OCI-LY1 (cell line): ENCODE measurements at regions not wholly inside any gene's neighbourhood (a gene's known extent, or its start where the extent isn't known, plus 50 kb on each side); places are given as distances from the start of the nearest gene placed in this dataset.

ENCODE experiments used
- H2AFZ ChIP-seq: fragments of 200-600 bp; sonication (generic), shearing (Covaris generic); 2 replicates; pipeline ENCODE4 v1.6.0; 2014; ENCODE audit warnings: antibody characterized with exemption, mild to moderate bottlenecking, low read length
- H3F3A ChIP-seq: fragments of 200-600 bp; sonication (generic), shearing (Covaris generic); 2 replicates; pipeline ENCODE4 v1.6.0; 2014; ENCODE audit warnings: mild to moderate bottlenecking, antibody characterized with exemption, low read length, moderate library complexity; ENCODE audit not compliant: insufficient read depth
- H3K27ac ChIP-seq: fragments of 200-600 bp; sonication (generic); 2 replicates; pipeline ENCODE4 v1.5.1; 2014; ENCODE audit warnings: low read length, mixed run types, mild to moderate bottlenecking, low read depth; ENCODE audit not compliant: poor library complexity, severe bottlenecking
- H3K27me3 ChIP-seq: fragments of 200-600 bp; sonication (generic); 2 replicates; pipeline ENCODE4 v1.6.0; 2014; ENCODE audit warnings: antibody characterized with exemption, mild to moderate bottlenecking, low read length, moderate library complexity; ENCODE audit not compliant: insufficient read depth
- H3K36me3 ChIP-seq: fragments of 200-600 bp; sonication (generic); 2 replicates; pipeline ENCODE4 v1.6.1; 2014; ENCODE audit warnings: mild to moderate bottlenecking, antibody characterized with exemption, low read length, moderate library complexity, mixed read lengths; ENCODE audit not compliant: insufficient read depth
- H3K4me1 ChIP-seq: fragments of 200-600 bp; sonication (generic); 2 replicates; pipeline ENCODE4 v1.5.1; 2014; ENCODE audit warnings: mild to moderate bottlenecking, low read length, moderate library complexity; ENCODE audit not compliant: insufficient read depth, severe bottlenecking
- H3K4me2 ChIP-seq: fragments of 200-600 bp; sonication (generic), shearing (Covaris generic); 2 replicates; pipeline ENCODE4 v1.6.1; 2014; ENCODE audit warnings: low read length
- H3K4me3 ChIP-seq: fragments of 200-600 bp; sonication (generic); 2 replicates; pipeline ENCODE4 v1.5.1; 2014; ENCODE audit warnings: low read length, low read depth, mild to moderate bottlenecking, mixed read lengths; ENCODE audit not compliant: poor library complexity, severe bottlenecking
- H3K79me2 ChIP-seq: fragments of 200-600 bp; shearing (Covaris generic); 2 replicates; pipeline ENCODE4 v1.6.1; 2016; ENCODE audit warnings: mixed run types, low read length, mixed read lengths; ENCODE audit not compliant: insufficient read depth
- H3K9ac ChIP-seq: fragments of 200-600 bp; sonication (generic), shearing (Covaris generic); 2 replicates; pipeline ENCODE4 v1.6.1; 2014; ENCODE audit warnings: mild to moderate bottlenecking, low read length, mixed read lengths
- H3K9me2 ChIP-seq: fragments of 200-600 bp; sonication (generic), shearing (Covaris generic); 2 replicates; pipeline ENCODE4 v1.6.1; 2014; ENCODE audit warnings: low read depth, mild to moderate bottlenecking, low read length, mixed read lengths
- H3K9me3 ChIP-seq: fragments of 200-600 bp; shearing (Covaris generic); 2 replicates; pipeline ENCODE4 v1.6.1; 2014; ENCODE audit warnings: low read length, mixed read lengths
- H4K20me1 ChIP-seq: fragments of 200-600 bp; sonication (generic), shearing (Covaris generic); 2 replicates; pipeline ENCODE4 v1.6.0; 2016; ENCODE audit warnings: mild to moderate bottlenecking, low read length; ENCODE audit not compliant: insufficient read depth
- EZH2 ChIP-seq: fragments of 200-600 bp; sonication (generic), shearing (Covaris generic); IDR thresholded peaks from 2 replicates; pipeline ENCODE4 v1.8.0; 2017; ENCODE audit warnings: borderline replicate concordance, mixed run types, mild to moderate bottlenecking, antibody characterized with exemption, low read length, moderate library complexity, mixed read lengths
- TF ChIP-seq, protein P1 (sequence below): fragments of 200-600 bp; sonication (generic), shearing (Covaris generic); IDR thresholded peaks from 2 replicates; pipeline ENCODE4 v1.5.1; 2017; ENCODE audit warnings: mild to moderate bottlenecking, antibody characterized with exemption, low read length, moderate library complexity, mixed read lengths

DNA sequence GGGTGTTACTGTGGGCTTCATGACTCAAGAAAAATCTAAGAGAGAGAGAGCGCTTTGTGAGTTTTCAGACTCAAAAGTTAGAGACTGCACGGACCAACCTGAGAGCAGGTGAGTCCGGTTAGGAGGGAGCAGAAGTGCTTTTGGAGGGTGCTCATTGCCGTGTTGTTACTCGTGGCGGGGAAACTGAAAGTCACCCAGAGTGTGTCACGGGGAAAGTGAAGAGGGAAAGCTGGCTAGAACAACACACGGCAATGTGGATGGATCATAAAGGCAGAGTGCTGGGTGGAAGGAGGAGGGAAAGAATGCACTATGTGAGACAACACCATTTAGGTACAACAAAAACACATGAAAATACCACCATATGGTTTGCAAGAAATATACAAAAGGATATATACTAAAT lies 112.3 kb downstream of the BDH1 start:
- Histone ChIP-seq H3K4me3 (no peak overlapping the region), H3K9me2 (no peaks in the 10 kb centered on the region), H3K27ac (no peak overlapping the region), H3K79me2 (no peaks in the 10 kb centered on the region), H3K4me2 (no peak overlapping the region), H3F3A (no peaks in the 10 kb centered on the region), H3K36me3 (no peaks in the 10 kb centered on the region), H3K27me3 (peaks cover 33% of the 10 kb centered on the region), H2AFZ (no peak overlapping the region), H4K20me1 (no peaks in the 10 kb centered on the region), H3K4me1 (no peaks in the 10 kb centered on the region), H3K9ac (no peak overlapping the region), H3K9me3 (no peaks in the 10 kb centered on the region)
- TF ChIP-seq, protein P1, sequence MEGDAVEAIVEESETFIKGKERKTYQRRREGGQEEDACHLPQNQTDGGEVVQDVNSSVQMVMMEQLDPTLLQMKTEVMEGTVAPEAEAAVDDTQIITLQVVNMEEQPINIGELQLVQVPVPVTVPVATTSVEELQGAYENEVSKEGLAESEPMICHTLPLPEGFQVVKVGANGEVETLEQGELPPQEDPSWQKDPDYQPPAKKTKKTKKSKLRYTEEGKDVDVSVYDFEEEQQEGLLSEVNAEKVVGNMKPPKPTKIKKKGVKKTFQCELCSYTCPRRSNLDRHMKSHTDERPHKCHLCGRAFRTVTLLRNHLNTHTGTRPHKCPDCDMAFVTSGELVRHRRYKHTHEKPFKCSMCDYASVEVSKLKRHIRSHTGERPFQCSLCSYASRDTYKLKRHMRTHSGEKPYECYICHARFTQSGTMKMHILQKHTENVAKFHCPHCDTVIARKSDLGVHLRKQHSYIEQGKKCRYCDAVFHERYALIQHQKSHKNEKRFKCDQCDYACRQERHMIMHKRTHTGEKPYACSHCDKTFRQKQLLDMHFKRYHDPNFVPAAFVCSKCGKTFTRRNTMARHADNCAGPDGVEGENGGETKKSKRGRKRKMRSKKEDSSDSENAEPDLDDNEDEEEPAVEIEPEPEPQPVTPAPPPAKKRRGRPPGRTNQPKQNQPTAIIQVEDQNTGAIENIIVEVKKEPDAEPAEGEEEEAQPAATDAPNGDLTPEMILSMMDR, result no peak
- no peak for TF ChIP-seq EZH2

DNA sequence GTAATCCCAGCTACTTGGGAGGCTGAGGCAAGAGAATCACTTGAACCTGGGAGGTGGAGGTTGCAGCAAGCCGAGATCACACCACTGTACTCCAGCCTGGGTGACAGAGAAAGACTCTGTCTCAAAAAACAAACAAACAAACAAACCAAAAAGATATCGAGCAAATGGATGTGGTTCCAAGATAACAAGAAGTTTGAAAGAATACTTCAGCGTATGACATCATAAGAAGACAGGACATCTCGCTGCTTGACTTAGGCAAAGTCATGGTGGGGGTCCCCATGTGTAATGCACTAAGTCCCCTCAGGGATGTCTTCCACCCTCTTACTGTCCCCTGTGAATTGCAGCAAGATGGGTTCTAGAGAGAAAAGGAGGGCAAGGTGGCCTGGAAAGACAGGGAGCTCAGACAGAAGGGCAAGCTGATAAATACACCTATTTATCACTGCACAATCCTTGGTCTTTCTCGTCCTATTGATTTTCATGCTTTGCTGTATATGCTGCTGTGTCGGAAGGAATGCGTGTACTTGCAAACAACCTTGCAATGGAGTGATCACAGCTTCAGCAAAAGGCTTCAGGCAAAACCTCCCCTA lies 115.0 kb downstream of the BDH1 start:
- Histone ChIP-seq H3K9me3 (no peaks in the 10 kb centered on the region), H3K27ac (no peak overlapping the region), H3F3A (no peaks in the 10 kb centered on the region), H2AFZ (no peak overlapping the region), H3K9me2 (no peaks in the 10 kb centered on the region), H4K20me1 (no peaks in the 10 kb centered on the region), H3K27me3 (peaks cover 27% of the 10 kb centered on the region), H3K79me2 (no peaks in the 10 kb centered on the region), H3K36me3 (no peaks in the 10 kb centered on the region), H3K4me2 (no peak overlapping the region), H3K9ac (no peak overlapping the region), H3K4me3 (no peak overlapping the region), H3K4me1 (no peaks in the 10 kb centered on the region)
- TF ChIP-seq, protein P1, result no peak

DNA sequence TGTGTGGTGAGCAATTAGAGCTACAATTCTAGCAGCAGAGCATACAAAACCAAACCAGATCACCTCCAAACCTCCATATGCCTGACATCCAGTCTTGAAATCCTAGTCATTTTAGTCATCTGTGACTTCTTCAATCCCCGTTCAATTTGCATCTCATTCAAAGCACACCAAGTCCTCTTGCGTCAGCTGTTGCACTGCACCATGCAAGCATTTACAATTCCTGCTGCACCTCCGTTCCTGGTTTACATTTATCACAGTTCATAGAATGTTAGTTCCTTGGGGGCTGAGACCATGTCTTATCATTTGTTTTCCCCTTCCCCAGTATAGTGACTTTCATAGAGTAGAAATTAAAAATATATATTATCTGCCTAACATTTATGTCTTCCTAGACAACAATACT lies 116.9 kb downstream of the BDH1 start:
- H3K36me3 ChIP-seq, result no peaks in the 10 kb centered on the region
- TF ChIP-seq, protein P1, result no peak
- TF ChIP-seq EZH2, result no peak
- H3K9ac ChIP-seq, result no peak overlapping the region
- no peak overlapping the region for H3K4me2 ChIP-seq
- H3K27ac ChIP-seq, result no peak overlapping the region
- no peaks in the 10 kb centered on the region for H3K9me2 ChIP-seq
- H2AFZ ChIP-seq, result no peak overlapping the region
- no peaks in the 10 kb centered on the region for H4K20me1 ChIP-seq
- H3K4me1 ChIP-seq, result no peaks in the 10 kb centered on the region
- no peaks in the 10 kb centered on the region for H3K79me2 ChIP-seq
- peaks cover 28% of the 10 kb centered on the region; the same call in 1 of the 2 replicates for H3K27me3 ChIP-seq
- no peaks in the 10 kb centered on the region for H3K9me3 ChIP-seq
- H3K4me3 ChIP-seq, result no peak overlapping the region
- no peaks in the 10 kb centered on the region for H3F3A ChIP-seq
